NCI-H2196 treated with DMSO at 0.1 percent for 48 hours (cell line): ENCODE measurements at regions not wholly inside any gene's neighbourhood (a gene's known extent, or its start where the extent isn't known, plus 50 kb on each side); places are given as distances from the start of the nearest gene placed in this dataset.

Experiments
- DNase-seq: peaks from one replicate; lab custom pipeline; 2025; ENCODE audit not compliant: unreplicated experiment; lab: John Stamatoyannopoulos, UW

- DNase-seq = no peak
These were observed 87.2 kb upstream of the LIFR start for GRCh38 chr5:38643616-38644015.

GRCh38 chr5:38645508-38645907 is 89.1 kb upstream of the LIFR start:
- no peak for DNase-seq

GRCh38 chr5:38648703-38649291 is 92.4 kb upstream of the LIFR start:
- DNase-seq = no peak

GRCh38 chr5:38650540-38650939 is 94.1 kb upstream of the LIFR start:
- DNase-seq = no peak

- DNase-seq = no peak
These were observed 94.5 kb upstream of the LIFR start for GRCh38 chr5:38650946-38651345.

- no peak for DNase-seq
These were observed 95.4 kb upstream of the LIFR start for GRCh38 chr5:38651806-38652205.

- no peak for DNase-seq
These were observed 96.9 kb upstream of the LIFR start for GRCh38 chr5:38653389-38653788.

- DNase-seq = no peak
These were observed 99.2 kb upstream of the LIFR start for GRCh38 chr5:38655691-38656090.

- no peak for DNase-seq
These were observed 100.1 kb upstream of the LIFR start for GRCh38 chr5:38656568-38656967.

GRCh38 chr5:38657020-38657419 is 100.6 kb upstream of the LIFR start:
- DNase-seq = no peak

- DNase-seq = peak; percentile 98
These were observed 103.8 kb upstream of the LIFR start for GRCh38 chr5:38660194-38660668.

GRCh38 chr5:38662090-38662489 is 105.6 kb upstream of the LIFR start:
- no peak for DNase-seq

- DNase-seq = no peak
These were observed 106.8 kb upstream of the LIFR start for GRCh38 chr5:38663249-38663648.

- DNase-seq = no peak
These were observed 110.4 kb upstream of the LIFR start for GRCh38 chr5:38666668-38667498.

- no peak for DNase-seq
These were observed 111.0 kb upstream of the LIFR start for GRCh38 chr5:38667499-38667776.

GRCh38 chr5:38669361-38669880 is 113.0 kb upstream of the LIFR start:
- no peak for DNase-seq

GRCh38 chr5:38670066-38670465 is 113.6 kb upstream of the LIFR start:
- DNase-seq = no peak

GRCh38 chr5:38670878-38671277 is 114.4 kb upstream of the LIFR start:
- no peak for DNase-seq

- DNase-seq = no peak
These were observed 115.8 kb upstream of the LIFR start for GRCh38 chr5:38672059-38672788.

- no peak for DNase-seq
These were observed 117.2 kb upstream of the LIFR start for GRCh38 chr5:38673671-38674071.

- DNase-seq = no peak
These were observed 119.0 kb upstream of the LIFR start for GRCh38 chr5:38675443-38675842.

- no peak for DNase-seq
These were observed 121.2 kb upstream of the LIFR start for GRCh38 chr5:38677636-38678035.
